ENCODE measurements at regions not wholly inside any gene's neighbourhood (a gene's known extent, or its start where the extent isn't known, plus 50 kb on each side); places are given as distances from the start of the nearest gene placed in this dataset.

DNA sequence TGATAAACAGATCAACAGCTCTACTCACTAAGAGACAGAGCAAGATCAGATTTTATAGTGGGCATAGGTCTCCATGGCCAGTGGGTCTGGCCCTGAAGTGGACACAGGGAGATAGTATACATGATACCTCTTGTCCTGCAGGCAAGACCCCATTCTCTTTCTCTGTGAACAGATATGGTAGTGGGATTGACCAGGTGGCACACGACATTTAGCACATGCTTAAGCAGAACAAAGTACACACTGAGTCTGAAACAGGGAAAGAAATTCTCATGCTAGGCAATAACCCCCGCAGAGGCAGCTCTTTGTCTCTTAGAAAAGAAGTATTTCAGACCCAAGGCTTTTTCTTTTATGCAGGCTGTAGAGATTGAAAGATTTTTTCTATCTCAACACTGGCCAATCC is 1331.2 kb downstream of the FSCB start:
- TF ChIP-seq, protein P1, sequence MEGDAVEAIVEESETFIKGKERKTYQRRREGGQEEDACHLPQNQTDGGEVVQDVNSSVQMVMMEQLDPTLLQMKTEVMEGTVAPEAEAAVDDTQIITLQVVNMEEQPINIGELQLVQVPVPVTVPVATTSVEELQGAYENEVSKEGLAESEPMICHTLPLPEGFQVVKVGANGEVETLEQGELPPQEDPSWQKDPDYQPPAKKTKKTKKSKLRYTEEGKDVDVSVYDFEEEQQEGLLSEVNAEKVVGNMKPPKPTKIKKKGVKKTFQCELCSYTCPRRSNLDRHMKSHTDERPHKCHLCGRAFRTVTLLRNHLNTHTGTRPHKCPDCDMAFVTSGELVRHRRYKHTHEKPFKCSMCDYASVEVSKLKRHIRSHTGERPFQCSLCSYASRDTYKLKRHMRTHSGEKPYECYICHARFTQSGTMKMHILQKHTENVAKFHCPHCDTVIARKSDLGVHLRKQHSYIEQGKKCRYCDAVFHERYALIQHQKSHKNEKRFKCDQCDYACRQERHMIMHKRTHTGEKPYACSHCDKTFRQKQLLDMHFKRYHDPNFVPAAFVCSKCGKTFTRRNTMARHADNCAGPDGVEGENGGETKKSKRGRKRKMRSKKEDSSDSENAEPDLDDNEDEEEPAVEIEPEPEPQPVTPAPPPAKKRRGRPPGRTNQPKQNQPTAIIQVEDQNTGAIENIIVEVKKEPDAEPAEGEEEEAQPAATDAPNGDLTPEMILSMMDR (conservative IDR thresholded peaks at IDR 0.05 in 1 of 2, IDR thresholded peaks at IDR 0.05 in 1 of 2; ENCODE audit: low read depth in 1 of 2, low read length in 2 of 2), result no peak
- no peak for TF ChIP-seq EZH2 (IDR thresholded peaks at IDR 0.05; ENCODE audit: low read length, missing control alignments)
